ENCODE measurements at regions not wholly inside any gene's neighbourhood (a gene's known extent, or its start where the extent isn't known, plus 50 kb on each side); places are given as distances from the start of the nearest gene placed in this dataset.

GRCh38 chrX:45804276-45804675 is 603.6 kb upstream of the DIPK2B start:
- TF ChIP-seq CTCF (IDR thresholded peaks at IDR 0.05): no peak
- TF ChIP-seq POLR2AphosphoS5 (IDR thresholded peaks at IDR 0.05; ENCODE audit: low read depth, low read length): no peak
- no peak for TF ChIP-seq REST (IDR thresholded peaks at IDR 0.05; ENCODE audit: insufficient read depth in 1 of 2, low read depth in 2 of 2, low read length in 1 of 2)

All from Panc1 (cell line).